Sigmoid colon (tissue), 4 donors: ENCODE measurements at regions not wholly inside any gene's neighbourhood (a gene's known extent, or its start where the extent isn't known, plus 50 kb on each side); places are given as distances from the start of the nearest gene placed in this dataset.

Source experiments
- POLR2AphosphoS5 ChIP-seq, 4 donors: sonication (generic); formaldehyde crosslinking; IDR thresholded peaks; one replicate each; pipeline ENCODE4 v1.6.1; 2017; ENCODE audit warnings: antibody characterized with exemption in 4 of 4
- TF ChIP-seq, protein P1 (sequence below), 4 experiments: fragments of 450-650 bp in 3 of 4; fragments of 200-600 bp in 1 of 4; IDR thresholded peaks; one replicate each; pipeline ENCODE4 v1.5.1; 2016 to 2019; ENCODE audit warnings: antibody characterized with exemption in 4 of 4, mild to moderate bottlenecking in 3 of 4, moderate library complexity in 2 of 4

GRCh38 chr7:31228957-31229356, 111.6 kb downstream of the NEUROD6 start:
- TF ChIP-seq, protein P1, sequence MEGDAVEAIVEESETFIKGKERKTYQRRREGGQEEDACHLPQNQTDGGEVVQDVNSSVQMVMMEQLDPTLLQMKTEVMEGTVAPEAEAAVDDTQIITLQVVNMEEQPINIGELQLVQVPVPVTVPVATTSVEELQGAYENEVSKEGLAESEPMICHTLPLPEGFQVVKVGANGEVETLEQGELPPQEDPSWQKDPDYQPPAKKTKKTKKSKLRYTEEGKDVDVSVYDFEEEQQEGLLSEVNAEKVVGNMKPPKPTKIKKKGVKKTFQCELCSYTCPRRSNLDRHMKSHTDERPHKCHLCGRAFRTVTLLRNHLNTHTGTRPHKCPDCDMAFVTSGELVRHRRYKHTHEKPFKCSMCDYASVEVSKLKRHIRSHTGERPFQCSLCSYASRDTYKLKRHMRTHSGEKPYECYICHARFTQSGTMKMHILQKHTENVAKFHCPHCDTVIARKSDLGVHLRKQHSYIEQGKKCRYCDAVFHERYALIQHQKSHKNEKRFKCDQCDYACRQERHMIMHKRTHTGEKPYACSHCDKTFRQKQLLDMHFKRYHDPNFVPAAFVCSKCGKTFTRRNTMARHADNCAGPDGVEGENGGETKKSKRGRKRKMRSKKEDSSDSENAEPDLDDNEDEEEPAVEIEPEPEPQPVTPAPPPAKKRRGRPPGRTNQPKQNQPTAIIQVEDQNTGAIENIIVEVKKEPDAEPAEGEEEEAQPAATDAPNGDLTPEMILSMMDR (IDR thresholded peaks at IDR 0.05), result no peak
- TF ChIP-seq POLR2AphosphoS5 (IDR thresholded peaks at IDR 0.05), result no peak
